ENCODE measurements at regions not wholly inside any gene's neighbourhood (a gene's known extent, or its start where the extent isn't known, plus 50 kb on each side); places are given as distances from the start of the nearest gene placed in this dataset.

GRCh38 chr1:79448426-79448825 is 441.9 kb upstream of the ADGRL4 start:
- Histone ChIP-seq H3K27me3 (ENCODE audit: low read length) (no peaks in the 10 kb centered on the region), H4K20me1 (ENCODE audit: insufficient read depth, low read depth, low read length) (no peaks in the 10 kb centered on the region), H3K79me2 (ENCODE audit: low read length) (no peaks in the 10 kb centered on the region), H3K4me3 (ENCODE audit: low read length) (no peak overlapping the region), H3K4me2 (ENCODE audit: low read depth, low read length, poor library complexity, severe bottlenecking) (no peak overlapping the region), H3K4me1 (ENCODE audit: low read length) (no peaks in the 10 kb centered on the region), H3K9me2 (replicated peaks; ENCODE audit: insufficient read depth, low read length) (no peaks in the 10 kb centered on the region), H3K27ac (ENCODE audit: low read length) (no peak overlapping the region), H3K36me3 (ENCODE audit: insufficient read depth, low read length) (no peaks in the 10 kb centered on the region), H3K9me3 (ENCODE audit: low read length) (peaks cover 28% of the 10 kb centered on the region; the same call in 1 of the 2 replicates), H2AFZ (ENCODE audit: low read length) (no peak overlapping the region), H3K9ac (ENCODE audit: low read length) (no peak overlapping the region)
- DNase-seq = no peak

- no peak overlapping the region for H3K4me2 ChIP-seq (ENCODE audit: low read depth, low read length, poor library complexity, severe bottlenecking)
- H3K9me3 ChIP-seq (ENCODE audit: low read length) = peaks cover 31% of the 10 kb centered on the region
- H3K4me1 ChIP-seq (ENCODE audit: low read length) = no peaks in the 10 kb centered on the region
- no peak overlapping the region for H3K4me3 ChIP-seq (ENCODE audit: low read length)
- H3K9ac ChIP-seq (ENCODE audit: low read length) = no peak overlapping the region
- H3K27me3 ChIP-seq (ENCODE audit: low read length) = no peaks in the 10 kb centered on the region
- H3K27ac ChIP-seq (ENCODE audit: low read length) = no peak overlapping the region
- DNase-seq = no peak
- H4K20me1 ChIP-seq (ENCODE audit: insufficient read depth, low read depth, low read length) = no peaks in the 10 kb centered on the region
- no peak overlapping the region for H2AFZ ChIP-seq (ENCODE audit: low read length)
- no peaks in the 10 kb centered on the region for H3K79me2 ChIP-seq (ENCODE audit: low read length)
- no peaks in the 10 kb centered on the region for H3K36me3 ChIP-seq (ENCODE audit: insufficient read depth, low read length)
- no peaks in the 10 kb centered on the region for H3K9me2 ChIP-seq (replicated peaks; ENCODE audit: insufficient read depth, low read length)
Measured at GRCh38 chr1:79441238-79441637, 434.7 kb upstream of the ADGRL4 start.

- H3K36me3 ChIP-seq (ENCODE audit: insufficient read depth, low read length) = no peaks in the 10 kb centered on the region
- DNase-seq = no peak
- no peak overlapping the region for H3K4me2 ChIP-seq (ENCODE audit: low read depth, low read length, poor library complexity, severe bottlenecking)
- H2AFZ ChIP-seq (ENCODE audit: low read length) = no peak overlapping the region
- no peaks in the 10 kb centered on the region for H4K20me1 ChIP-seq (ENCODE audit: insufficient read depth, low read depth, low read length)
- H3K4me1 ChIP-seq (ENCODE audit: low read length) = no peaks in the 10 kb centered on the region
- no peak overlapping the region for H3K4me3 ChIP-seq (ENCODE audit: low read length)
- no peak overlapping the region for H3K27ac ChIP-seq (ENCODE audit: low read length)
- no peak overlapping the region for H3K9ac ChIP-seq (ENCODE audit: low read length)
- no peaks in the 10 kb centered on the region for H3K79me2 ChIP-seq (ENCODE audit: low read length)
- H3K27me3 ChIP-seq (ENCODE audit: low read length) = no peaks in the 10 kb centered on the region
- H3K9me3 ChIP-seq (ENCODE audit: low read length) = peaks cover 21% of the 10 kb centered on the region
- no peaks in the 10 kb centered on the region for H3K9me2 ChIP-seq (replicated peaks; ENCODE audit: insufficient read depth, low read length)
Measured at GRCh38 chr1:79437540-79437939, 431.0 kb upstream of the ADGRL4 start.

GRCh38 chr1:79431340-79431739 is 424.8 kb upstream of the ADGRL4 start:
- no peak overlapping the region for H3K27ac ChIP-seq (ENCODE audit: low read length)
- peaks cover 19% of the 10 kb centered on the region for H3K9me3 ChIP-seq (ENCODE audit: low read length)
- H4K20me1 ChIP-seq (ENCODE audit: insufficient read depth, low read depth, low read length) = no peaks in the 10 kb centered on the region
- H3K36me3 ChIP-seq (ENCODE audit: insufficient read depth, low read length) = no peaks in the 10 kb centered on the region
- H3K9me2 ChIP-seq (replicated peaks; ENCODE audit: insufficient read depth, low read length) = no peaks in the 10 kb centered on the region
- no peaks in the 10 kb centered on the region for H3K27me3 ChIP-seq (ENCODE audit: low read length)
- no peaks in the 10 kb centered on the region for H3K79me2 ChIP-seq (ENCODE audit: low read length)
- H2AFZ ChIP-seq (ENCODE audit: low read length) = no peak overlapping the region
- no peak overlapping the region for H3K9ac ChIP-seq (ENCODE audit: low read length)
- no peak for DNase-seq
- no peak overlapping the region for H3K4me3 ChIP-seq (ENCODE audit: low read length)
- no peak overlapping the region for H3K4me2 ChIP-seq (ENCODE audit: low read depth, low read length, poor library complexity, severe bottlenecking)
- no peaks in the 10 kb centered on the region for H3K4me1 ChIP-seq (ENCODE audit: low read length)

GRCh38 chr1:79430437-79430836 is 423.9 kb upstream of the ADGRL4 start:
- no peak overlapping the region for H3K4me3 ChIP-seq (ENCODE audit: low read length)
- no peak overlapping the region for H3K4me2 ChIP-seq (ENCODE audit: low read depth, low read length, poor library complexity, severe bottlenecking)
- peaks cover 19% of the 10 kb centered on the region for H3K9me3 ChIP-seq (ENCODE audit: low read length)
- no peaks in the 10 kb centered on the region for H4K20me1 ChIP-seq (ENCODE audit: insufficient read depth, low read depth, low read length)
- no peaks in the 10 kb centered on the region for H3K27me3 ChIP-seq (ENCODE audit: low read length)
- H3K36me3 ChIP-seq (ENCODE audit: insufficient read depth, low read length) = no peaks in the 10 kb centered on the region
- H3K4me1 ChIP-seq (ENCODE audit: low read length) = no peaks in the 10 kb centered on the region
- no peak for DNase-seq
- no peak overlapping the region for H3K27ac ChIP-seq (ENCODE audit: low read length)
- H3K9ac ChIP-seq (ENCODE audit: low read length) = no peak overlapping the region
- no peaks in the 10 kb centered on the region for H3K79me2 ChIP-seq (ENCODE audit: low read length)
- H3K9me2 ChIP-seq (replicated peaks; ENCODE audit: insufficient read depth, low read length) = no peaks in the 10 kb centered on the region
- H2AFZ ChIP-seq (ENCODE audit: low read length) = no peak overlapping the region

- no peaks in the 10 kb centered on the region for H3K27me3 ChIP-seq (ENCODE audit: low read length)
- H2AFZ ChIP-seq (ENCODE audit: low read length) = no peak overlapping the region
- H3K36me3 ChIP-seq (ENCODE audit: insufficient read depth, low read length) = no peaks in the 10 kb centered on the region
- no peak for DNase-seq
- no peaks in the 10 kb centered on the region for H3K9me2 ChIP-seq (replicated peaks; ENCODE audit: insufficient read depth, low read length)
- H3K9me3 ChIP-seq (ENCODE audit: low read length) = peaks cover 6% of the 10 kb centered on the region
- no peak overlapping the region for H3K4me2 ChIP-seq (ENCODE audit: low read depth, low read length, poor library complexity, severe bottlenecking)
- H3K9ac ChIP-seq (ENCODE audit: low read length) = no peak overlapping the region
- H3K27ac ChIP-seq (ENCODE audit: low read length) = no peak overlapping the region
- no peak overlapping the region for H3K4me3 ChIP-seq (ENCODE audit: low read length)
- no peaks in the 10 kb centered on the region for H3K4me1 ChIP-seq (ENCODE audit: low read length)
- H4K20me1 ChIP-seq (ENCODE audit: insufficient read depth, low read depth, low read length) = no peaks in the 10 kb centered on the region
- no peaks in the 10 kb centered on the region for H3K79me2 ChIP-seq (ENCODE audit: low read length)
Measured at GRCh38 chr1:79422726-79423125, 416.2 kb upstream of the ADGRL4 start.

- H3K4me1 ChIP-seq (ENCODE audit: low read length) = no peaks in the 10 kb centered on the region
- no peak overlapping the region for H3K27ac ChIP-seq (ENCODE audit: low read length)
- H3K27me3 ChIP-seq (ENCODE audit: low read length) = no peaks in the 10 kb centered on the region
- H3K9me2 ChIP-seq (replicated peaks; ENCODE audit: insufficient read depth, low read length) = 0 out of 2 replicates have a peak, but pooled peaks cover 4% of the 10 kb centered on the region
- no peak overlapping the region for H2AFZ ChIP-seq (ENCODE audit: low read length)
- H3K4me3 ChIP-seq (ENCODE audit: low read length) = no peak overlapping the region
- DNase-seq = no peak
- H4K20me1 ChIP-seq (ENCODE audit: insufficient read depth, low read depth, low read length) = no peaks in the 10 kb centered on the region
- H3K9ac ChIP-seq (ENCODE audit: low read length) = no peak overlapping the region
- H3K79me2 ChIP-seq (ENCODE audit: low read length) = no peaks in the 10 kb centered on the region
- peaks cover 3% of the 10 kb centered on the region; the same call in 1 of the 2 replicates for H3K9me3 ChIP-seq (ENCODE audit: low read length)
- no peaks in the 10 kb centered on the region for H3K36me3 ChIP-seq (ENCODE audit: insufficient read depth, low read length)
- no peak overlapping the region for H3K4me2 ChIP-seq (ENCODE audit: low read depth, low read length, poor library complexity, severe bottlenecking)
Measured at GRCh38 chr1:79398501-79398900, 392.0 kb upstream of the ADGRL4 start.

GRCh38 chr1:79396901-79397300 is 390.4 kb upstream of the ADGRL4 start:
- no peaks in the 10 kb centered on the region for H3K36me3 ChIP-seq (ENCODE audit: insufficient read depth, low read length)
- H3K4me1 ChIP-seq (ENCODE audit: low read length) = no peaks in the 10 kb centered on the region
- no peaks in the 10 kb centered on the region for H4K20me1 ChIP-seq (ENCODE audit: insufficient read depth, low read depth, low read length)
- no peaks in the 10 kb centered on the region for H3K27me3 ChIP-seq (ENCODE audit: low read length)
- H3K9ac ChIP-seq (ENCODE audit: low read length) = no peak overlapping the region
- H3K79me2 ChIP-seq (ENCODE audit: low read length) = no peaks in the 10 kb centered on the region
- no peak overlapping the region for H2AFZ ChIP-seq (ENCODE audit: low read length)
- H3K27ac ChIP-seq (ENCODE audit: low read length) = no peak overlapping the region
- H3K4me3 ChIP-seq (ENCODE audit: low read length) = no peak overlapping the region
- no peak for DNase-seq
- H3K9me3 ChIP-seq (ENCODE audit: low read length) = peaks cover 3% of the 10 kb centered on the region; the same call in 1 of the 2 replicates
- H3K4me2 ChIP-seq (ENCODE audit: low read depth, low read length, poor library complexity, severe bottlenecking) = no peak overlapping the region
- 0 out of 2 replicates have a peak, but pooled peaks cover 4% of the 10 kb centered on the region for H3K9me2 ChIP-seq (replicated peaks; ENCODE audit: insufficient read depth, low read length)
